HepG2 (cell line): ENCODE measurements at regions not wholly inside any gene's neighbourhood (a gene's known extent, or its start where the extent isn't known, plus 50 kb on each side); places are given as distances from the start of the nearest gene placed in this dataset.

ENCODE experiments used
- ATAC-seq: fragments of 200-7000 bp; cut with Tn5 transposase; 3 replicates; pipeline ENCODE4 v1.9.1; 2020; ENCODE audit warnings: mild to moderate bottlenecking, moderate library complexity
- BruUV-seq: library from RNA; stranded (reverse); fragments of 400-500 nt; replicated peaks from 2 replicates; lab custom pipeline; 2021; lab: Mats Ljungman, UMichigan
- CTCF ChIA-PET: fragments of 300-600 bp; formaldehyde crosslinking; extraction: SDS; loops from one replicate; lab custom pipeline; 2021; ENCODE audit warnings: low total read pairs, inconsistent platforms, low intra/inter-chr PET ratio; lab: Yijun Ruan, JAX
- POLR2A ChIA-PET: fragments of 350-600 bp; sonication (Branson Sonifier 250); formaldehyde crosslinking; loops from one replicate; lab custom pipeline; 2020; ENCODE audit warnings: antibody characterized with exemption, inconsistent platforms; lab: Yijun Ruan, JAX
- DNase-seq: peaks from one replicate; pipeline ENCODE4 v3.0.0-alpha.2; 2015; ENCODE audit warnings: low spot score
- FAIRE-seq: peaks from 3 replicates; lab custom pipeline; 2011; peaks lifted over from hg19 to GRCh38; lab: Jason Lieb, UNC
- H2AFZ ChIP-seq: one replicate; pipeline ENCODE4 v1.6.1; 2011; ENCODE audit warnings: low read length, inconsistent platforms
- H3K27ac ChIP-seq: fragments of 300-600 bp; 3 replicates; pipeline ENCODE4 v1.8.0; 2011; ENCODE audit warnings: mixed run types, mild to moderate bottlenecking, mixed read lengths, low read length, inconsistent platforms; ENCODE audit not compliant: insufficient read depth; ENCODE audit errors: extremely low read length
- H3K27me3 ChIP-seq, 2 experiments: fragments of 200-600 bp in 1 of 2; 2 replicates in 1 of 2; 3 replicates in 1 of 2; pipeline versions ENCODE4 v1.6.0 to v1.8.0; 2011; ENCODE audit warnings: low read length in 2 of 2, mild to moderate bottlenecking in 2 of 2, moderate library complexity in 2 of 2, inconsistent platforms in 1 of 2; ENCODE audit not compliant: insufficient read depth in 2 of 2, control insufficient read depth in 1 of 2
- H3K36me3 ChIP-seq, 2 experiments: fragments of 200-600 bp in 1 of 2; replicated peaks in 1 of 2; 2 replicates in 1 of 2; 3 replicates in 1 of 2; pipeline versions ENCODE4 v1.5.1 to v1.8.0; 2011; ENCODE audit warnings: low read length in 2 of 2, inconsistent platforms in 1 of 2; ENCODE audit not compliant: insufficient read depth in 2 of 2, control insufficient read depth in 1 of 2
- H3K4me1 ChIP-seq: 2 replicates; pipeline ENCODE4 v1.5.1; 2012; ENCODE audit warnings: low read length, inconsistent platforms; ENCODE audit not compliant: insufficient read depth
- H3K4me2 ChIP-seq: 2 replicates; pipeline ENCODE4 v1.6.0; 2011; ENCODE audit warnings: low read depth, low read length, inconsistent platforms
- H3K4me3 ChIP-seq, 3 experiments: fragments of 200-600 bp in 1 of 3; sonication (generic), shearing (Covaris generic) in 1 of 3; replicated peaks in 1 of 3; 2 replicates each; pipeline ENCODE4 v1.5.1; 2011 to 2016; ENCODE audit warnings: low read length in 3 of 3, inconsistent platforms in 2 of 3, low read depth in 2 of 3, mild to moderate bottlenecking in 2 of 3, control low read depth in 1 of 3, mixed read lengths in 1 of 3; ENCODE audit not compliant: insufficient read depth in 1 of 3
- H3K79me2 ChIP-seq: one replicate; pipeline ENCODE4 v1.6.1; 2011; ENCODE audit warnings: low read length, inconsistent platforms; ENCODE audit not compliant: insufficient read depth
- H3K9ac ChIP-seq: 2 replicates; pipeline ENCODE4 v1.6.0; 2011; ENCODE audit warnings: mild to moderate bottlenecking, low read depth, low read length, inconsistent platforms; ENCODE audit not compliant: insufficient read depth
- H3K9me3 ChIP-seq: 2 replicates; pipeline ENCODE4 v1.5.1; 2012; ENCODE audit warnings: mild to moderate bottlenecking, low read length
- H4K20me1 ChIP-seq: 2 replicates; pipeline ENCODE4 v1.6.0; 2011; ENCODE audit warnings: inconsistent platforms, mild to moderate bottlenecking, low read length, moderate library complexity; ENCODE audit not compliant: insufficient read depth
- AKAP8 ChIP-seq: sonication (generic); formaldehyde crosslinking; IDR thresholded peaks from 2 replicates; pipeline ENCODE4 v1.5.1; 2020; ENCODE audit warnings: mild to moderate bottlenecking, missing genetic modification reagents
- FOXA1 ChIP-seq, 2 experiments: fragments of 450-650 bp in 1 of 2; sonication (generic) in 1 of 2; formaldehyde crosslinking in 1 of 2; IDR thresholded peaks; 2 replicates each; pipeline versions ENCODE4 v1.4.0 to v1.6.1; 2016 to 2020; ENCODE audit warnings: missing genetic modification reagents in 1 of 2
- RNF219 ChIP-seq: sonication (generic); formaldehyde crosslinking; IDR thresholded peaks from 2 replicates; pipeline ENCODE4 v1.5.0; 2020; ENCODE audit warnings: mild to moderate bottlenecking, missing genetic modification reagents
- TBP ChIP-seq: sonication (generic); formaldehyde crosslinking; IDR thresholded peaks from 2 replicates; pipeline ENCODE4 v1.5.0; 2020; ENCODE audit warnings: missing genetic modification reagents
- YEATS2 ChIP-seq: sonication (generic); formaldehyde crosslinking; IDR thresholded peaks from 2 replicates; pipeline ENCODE4 v1.4.0; 2020; ENCODE audit warnings: missing genetic modification reagents, borderline replicate concordance
- ZNF263 ChIP-seq: sonication (generic); formaldehyde crosslinking; IDR thresholded peaks from 2 replicates; pipeline ENCODE4 v1.4.0; 2020; ENCODE audit warnings: missing genetic modification reagents
- WGBS: methylation state at CpG from one replicate; pipeline ENCODE4 v1.1.6; 2017; ENCODE audit warnings: low lambda C conversion rate; 5-methylcytosine and 5-hydroxymethylcytosine counted together
- in situ Hi-C: cut with HindIII; loops from 2 replicates; pipeline ENCODE4 v1.10.0; 2017; ENCODE audit warnings: low pct_unique_long_range_greater_than_20kb; ENCODE audit not compliant: extremely low pct_ligation_motif_present
- intact Hi-C: fragments of 100-400 bp; cut with micrococcal nuclease; formaldehyde crosslinking; loops from one replicate; pipeline ENCODE4 v1.10.0; 2022; ENCODE audit not compliant: unreplicated experiment
- TF ChIP-seq, protein P1 (sequence below): sonication (generic); formaldehyde crosslinking; IDR thresholded peaks from 2 replicates; pipeline ENCODE4 v1.4.0; 2020; ENCODE audit warnings: low read depth, mild to moderate bottlenecking, missing genetic modification reagents

GRCh38 chr10:125419831-125420230 lies 259.5 kb upstream of the CTBP2 start (continued):
- TF ChIP-seq RNF219 (CRISPR knock-in tag) (no peak), YEATS2 (no peak), TBP (CRISPR knock-in tag) (no peak)

DNA sequence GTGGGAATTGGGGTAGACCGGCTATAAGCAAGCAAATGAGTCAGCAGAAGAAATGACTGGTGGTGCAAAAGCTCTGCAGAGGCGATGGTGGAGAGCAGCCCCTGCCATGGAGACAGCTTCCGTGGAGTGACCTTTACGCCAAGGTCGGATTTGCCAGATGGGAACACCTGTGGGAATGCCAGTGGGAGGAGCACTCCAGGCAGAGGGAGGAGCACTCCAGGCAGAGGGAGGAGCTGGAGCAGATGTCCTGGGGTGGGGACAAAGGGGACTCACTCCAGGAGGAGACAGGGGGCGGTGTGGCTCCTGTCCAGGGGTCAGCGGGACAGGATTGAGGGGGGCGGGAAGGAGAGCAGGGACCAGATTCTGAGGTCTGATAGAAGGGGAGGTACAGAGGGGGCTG lies 258.8 kb upstream of the CTBP2 start:
- Histone ChIP-seq H3K4me2 (no peak overlapping the region), H3K36me3 (no peaks in the 10 kb centered on the region), H3K27ac (no peak overlapping the region), H3K79me2 (no peaks in the 10 kb centered on the region), H3K27me3 (peaks cover 3 to 27% of the 10 kb centered on the region in 2 experiments; a peak in 2 of 5 replicates), H4K20me1 (no peaks in the 10 kb centered on the region), H2AFZ (no peak overlapping the region), H3K4me1 (no peaks in the 10 kb centered on the region), H3K9ac (no peak overlapping the region), H3K4me3 (no peak overlapping the region), H3K9me3 (no peaks in the 10 kb centered on the region)
- ATAC-seq (no peak), DNase-seq (no peak), FAIRE-seq (no peak)
- WGBS, result 38% methylated on average over 8 of the region's 8 CpGs
- ChIA-PET CTCF (no interaction called here), POLR2A (no interaction called here)
- TF ChIP-seq ZNF263, result peak; percentile 69
- no peak for TF ChIP-seq FOXA1 (IDR thresholded peaks at IDR 0.05)
- TF ChIP-seq FOXA1 (CRISPR knock-in tag; IDR thresholded peaks at IDR 0.05), result no peak
- TF ChIP-seq AKAP8, result no peak
- TF ChIP-seq, protein P1, sequence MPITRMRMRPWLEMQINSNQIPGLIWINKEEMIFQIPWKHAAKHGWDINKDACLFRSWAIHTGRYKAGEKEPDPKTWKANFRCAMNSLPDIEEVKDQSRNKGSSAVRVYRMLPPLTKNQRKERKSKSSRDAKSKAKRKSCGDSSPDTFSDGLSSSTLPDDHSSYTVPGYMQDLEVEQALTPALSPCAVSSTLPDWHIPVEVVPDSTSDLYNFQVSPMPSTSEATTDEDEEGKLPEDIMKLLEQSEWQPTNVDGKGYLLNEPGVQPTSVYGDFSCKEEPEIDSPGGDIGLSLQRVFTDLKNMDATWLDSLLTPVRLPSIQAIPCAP, result no peak
- no TSS peak for BruUV-seq
- intact Hi-C loops (no loop called here), in situ Hi-C loops (no loop called here)
